ENCODE measurements at regions not wholly inside any gene's neighbourhood (a gene's known extent, or its start where the extent isn't known, plus 50 kb on each side); places are given as distances from the start of the nearest gene placed in this dataset.

GRCh38 chr3:117874904-117875874 lies 1159.5 kb downstream of the IGSF11 start:
- no peak for TF ChIP-seq CTCF (IDR thresholded peaks at IDR 0.05)
- no peak for TF ChIP-seq POLR2A (IDR thresholded peaks at IDR 0.05)

Data from right lobe of liver (tissue), 4 donors.